A673 (cell line): ENCODE measurements at regions not wholly inside any gene's neighbourhood (a gene's known extent, or its start where the extent isn't known, plus 50 kb on each side); places are given as distances from the start of the nearest gene placed in this dataset.
"Not testable (repeated sequence)": the region's sequence is repeated elsewhere in the genome, so short reads cannot be mapped to it uniquely, and the experiment has no call there.

Experiments used
- EZH2 ChIP-seq: fragments of 200-600 bp; sonication (generic); IDR thresholded peaks from 2 replicates; pipeline ENCODE4 v1.6.1; 2017; ENCODE audit warnings: borderline replicate concordance, low read depth, mild to moderate bottlenecking, mixed read lengths, antibody characterized with exemption, low read length; ENCODE audit not compliant: poor library complexity, severe bottlenecking
- TF ChIP-seq, protein P1 (sequence below): fragments of 300-800, 200-600 bp; sonication (generic); conservative IDR thresholded peaks from 2 replicates; pipeline ENCODE4 v1.5.1; 2017; ENCODE audit warnings: low read depth, mild to moderate bottlenecking, antibody characterized with exemption, low read length, moderate library complexity, mixed read lengths

DNA sequence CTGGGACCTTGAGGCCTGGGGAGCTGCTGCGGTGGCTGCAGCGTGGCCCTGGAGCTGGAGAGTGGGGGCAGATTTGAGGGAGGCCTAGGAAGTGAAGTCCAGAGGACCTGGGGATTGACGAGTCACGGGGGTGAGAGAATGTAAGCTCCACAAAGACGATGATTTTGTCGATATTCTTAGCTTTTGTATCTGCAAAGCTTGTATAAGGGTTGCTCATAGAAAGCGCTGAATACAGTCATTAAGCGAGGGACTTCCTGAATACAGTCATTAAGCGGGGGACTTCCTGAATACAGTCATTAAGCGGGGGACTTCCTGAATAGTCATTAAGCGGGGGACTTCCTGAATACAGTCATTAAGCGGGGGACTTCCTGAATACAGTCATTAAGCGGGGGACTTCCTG, 89.3 kb upstream of the FRMD1 start:
- TF ChIP-seq, protein P1, sequence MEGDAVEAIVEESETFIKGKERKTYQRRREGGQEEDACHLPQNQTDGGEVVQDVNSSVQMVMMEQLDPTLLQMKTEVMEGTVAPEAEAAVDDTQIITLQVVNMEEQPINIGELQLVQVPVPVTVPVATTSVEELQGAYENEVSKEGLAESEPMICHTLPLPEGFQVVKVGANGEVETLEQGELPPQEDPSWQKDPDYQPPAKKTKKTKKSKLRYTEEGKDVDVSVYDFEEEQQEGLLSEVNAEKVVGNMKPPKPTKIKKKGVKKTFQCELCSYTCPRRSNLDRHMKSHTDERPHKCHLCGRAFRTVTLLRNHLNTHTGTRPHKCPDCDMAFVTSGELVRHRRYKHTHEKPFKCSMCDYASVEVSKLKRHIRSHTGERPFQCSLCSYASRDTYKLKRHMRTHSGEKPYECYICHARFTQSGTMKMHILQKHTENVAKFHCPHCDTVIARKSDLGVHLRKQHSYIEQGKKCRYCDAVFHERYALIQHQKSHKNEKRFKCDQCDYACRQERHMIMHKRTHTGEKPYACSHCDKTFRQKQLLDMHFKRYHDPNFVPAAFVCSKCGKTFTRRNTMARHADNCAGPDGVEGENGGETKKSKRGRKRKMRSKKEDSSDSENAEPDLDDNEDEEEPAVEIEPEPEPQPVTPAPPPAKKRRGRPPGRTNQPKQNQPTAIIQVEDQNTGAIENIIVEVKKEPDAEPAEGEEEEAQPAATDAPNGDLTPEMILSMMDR = not testable (repeated sequence)
- not testable (repeated sequence) for TF ChIP-seq EZH2
